Urinary bladder (tissue), 3 donors: ENCODE measurements at regions not wholly inside any gene's neighbourhood (a gene's known extent, or its start where the extent isn't known, plus 50 kb on each side); places are given as distances from the start of the nearest gene placed in this dataset.
"Not testable (repeated sequence)": the region's sequence is repeated elsewhere in the genome, so short reads cannot be mapped to it uniquely, and the experiment has no call there.

ENCODE experiments used
- DNase-seq: peaks from one replicate; pipeline ENCODE4 v3.0.0-alpha.2; 2015; ENCODE audit errors: extremely low spot score
- H3K27ac ChIP-seq: one replicate; pipeline ENCODE4 v1.5.1; 2013; ENCODE audit warnings: low read depth, mild to moderate bottlenecking, moderate library complexity
- H3K36me3 ChIP-seq: one replicate; pipeline ENCODE4 v1.6.1; 2013; ENCODE audit warnings: mild to moderate bottlenecking, moderate library complexity; ENCODE audit not compliant: insufficient read depth
- H3K4me1 ChIP-seq: one replicate; pipeline ENCODE4 v1.6.1; 2013; ENCODE audit warnings: mild to moderate bottlenecking, moderate library complexity; ENCODE audit not compliant: insufficient read depth
- H3K4me3 ChIP-seq: one replicate; pipeline ENCODE4 v1.5.1; 2013; ENCODE audit warnings: low read depth, low read length
- WGBS: extraction: QIAGEN DNeasy Blood & Tissue Kit; methylation state at CpG from one replicate; pipeline ENCODE4 v1.1.7; 2013; 5-methylcytosine and 5-hydroxymethylcytosine counted together
- donor health status: healthy with polysubstance abuse.
- donor health status: healthy.

DNA sequence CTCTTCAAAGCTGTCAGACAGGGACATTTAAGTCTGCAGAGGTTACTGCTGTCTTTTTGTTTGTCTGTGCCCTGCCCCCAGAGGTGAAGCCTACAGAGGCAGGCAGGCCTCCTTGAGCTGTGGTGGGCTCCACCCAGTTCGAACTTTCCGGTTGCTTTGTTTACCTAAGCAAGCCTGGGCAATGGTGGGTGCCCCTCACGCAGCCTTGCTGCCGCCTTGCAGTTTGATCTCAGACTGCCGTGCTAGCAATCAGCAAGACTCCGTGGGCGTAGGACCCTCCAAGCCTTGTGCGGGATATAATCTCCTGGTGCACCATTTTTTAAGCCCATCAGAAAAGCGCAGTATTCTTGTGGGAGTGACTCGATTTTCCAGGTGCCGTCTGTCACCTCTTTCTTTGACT, 235.9 kb upstream of the GRIK2 start:
- not testable (repeated sequence) for H3K27ac ChIP-seq, H3K4me1 ChIP-seq, DNase-seq, H3K36me3 ChIP-seq, H3K4me3 ChIP-seq
- 93% methylated on average over 11 of the region's 11 CpGs for WGBS

DNA sequence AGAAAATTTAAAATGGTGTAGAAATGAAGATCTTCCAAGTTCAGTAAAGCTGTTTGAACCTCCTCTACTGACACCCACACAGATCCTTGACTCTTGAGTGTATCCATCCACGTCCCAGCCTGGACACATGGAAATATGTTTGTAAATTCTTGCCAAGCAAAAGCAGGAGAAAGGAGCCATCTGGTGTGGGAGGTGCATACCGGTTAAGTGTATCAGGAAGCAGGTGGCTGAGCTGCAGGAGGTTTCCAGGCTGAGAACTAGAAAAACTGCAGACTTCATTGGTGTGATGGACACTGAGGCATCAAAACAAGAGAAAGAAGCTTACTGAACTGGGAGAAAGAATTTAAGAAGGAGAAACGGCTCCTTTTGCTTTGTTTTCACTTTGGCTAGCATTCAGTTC, 229.9 kb upstream of the GRIK2 start:
- no peak overlapping the region for H3K4me3 ChIP-seq
- H3K27ac ChIP-seq = no peak overlapping the region
- WGBS = 36% methylated on average over 3 of the region's 3 CpGs
- H3K36me3 ChIP-seq = no peaks in the 10 kb centered on the region
- no peak for DNase-seq
- H3K4me1 ChIP-seq = no peaks in the 10 kb centered on the region

DNA sequence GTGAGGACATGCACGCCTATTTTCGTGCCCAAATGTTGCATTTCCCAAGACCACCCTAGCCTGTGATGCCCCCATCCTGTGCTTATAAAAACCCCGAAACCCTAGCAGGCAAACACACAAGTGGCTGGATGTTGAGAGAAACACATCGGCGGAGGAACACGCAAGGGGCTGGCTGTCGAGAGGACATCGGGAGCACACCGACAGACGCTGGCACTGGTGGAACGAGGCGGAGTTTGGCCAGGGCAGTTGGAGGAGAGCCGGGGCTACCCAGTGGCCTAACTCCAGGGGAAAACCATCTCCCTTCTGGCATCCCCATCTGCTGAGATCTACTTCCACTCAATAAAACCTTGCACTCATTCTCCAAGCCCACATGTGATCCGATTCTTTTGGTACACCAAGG, 225.9 kb upstream of the GRIK2 start:
- H3K4me3 ChIP-seq = no peak overlapping the region
- H3K36me3 ChIP-seq = no peaks in the 10 kb centered on the region
- 95% methylated on average over 14 of the region's 14 CpGs for WGBS
- H3K4me1 ChIP-seq = no peaks in the 10 kb centered on the region
- no peak for DNase-seq
- no peak overlapping the region for H3K27ac ChIP-seq

DNA sequence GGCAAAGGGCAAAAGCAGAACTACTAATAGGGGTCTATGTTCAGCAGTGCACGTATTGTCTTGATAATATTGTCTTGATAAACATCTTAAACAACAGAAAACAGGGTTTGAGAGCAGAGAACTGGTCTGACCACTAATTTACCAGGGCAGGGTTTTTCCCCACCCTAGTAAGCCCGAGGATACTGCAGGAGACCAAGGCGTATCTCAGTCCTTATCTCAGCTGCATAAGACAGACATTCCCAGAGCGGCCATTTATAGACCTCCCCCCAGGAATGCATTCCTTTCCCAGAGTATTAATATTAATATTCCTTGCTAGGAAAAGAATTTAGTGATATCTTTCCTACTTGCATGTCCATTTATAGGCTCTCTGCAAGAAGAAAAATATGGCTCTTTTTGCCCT, 222.5 kb upstream of the GRIK2 start:
- 88% methylated on average over 4 of the region's 4 CpGs for WGBS

GRCh38 chr6:101178748-101179147, 214.8 kb upstream of the GRIK2 start:
- Histone ChIP-seq H3K4me3 (no peak overlapping the region), H3K36me3 (no peaks in the 10 kb centered on the region), H3K27ac (no peak overlapping the region), H3K4me1 (no peaks in the 10 kb centered on the region)
- DNase-seq = no peak

More for the DNA sequence above, 222.5 kb upstream of the GRIK2 start:
- not testable (repeated sequence) for H3K4me1 ChIP-seq, H3K36me3 ChIP-seq, DNase-seq, H3K4me3 ChIP-seq, H3K27ac ChIP-seq

GRCh38 chr6:101181006-101181405, 212.5 kb upstream of the GRIK2 start:
- no peak overlapping the region for H3K4me3 ChIP-seq
- no peaks in the 10 kb centered on the region for H3K4me1 ChIP-seq
- H3K36me3 ChIP-seq = no peaks in the 10 kb centered on the region
- 76% methylated on average over 6 of the region's 6 CpGs for WGBS
- H3K27ac ChIP-seq = no peak overlapping the region
- no peak for DNase-seq

- not testable (repeated sequence) for H3K27ac ChIP-seq, H3K4me3 ChIP-seq, H3K4me1 ChIP-seq, DNase-seq, H3K36me3 ChIP-seq
- 84% methylated on average over 12 of the region's 12 CpGs for WGBS
Measured at GRCh38 chr6:101188285-101188798, 205.2 kb upstream of the GRIK2 start.

GRCh38 chr6:101195588-101195987, 197.9 kb upstream of the GRIK2 start:
- Histone ChIP-seq H3K36me3 (no peaks in the 10 kb centered on the region), H3K4me3 (no peak overlapping the region), H3K4me1 (no peaks in the 10 kb centered on the region), H3K27ac (no peak overlapping the region)
- DNase-seq = no peak

DNA sequence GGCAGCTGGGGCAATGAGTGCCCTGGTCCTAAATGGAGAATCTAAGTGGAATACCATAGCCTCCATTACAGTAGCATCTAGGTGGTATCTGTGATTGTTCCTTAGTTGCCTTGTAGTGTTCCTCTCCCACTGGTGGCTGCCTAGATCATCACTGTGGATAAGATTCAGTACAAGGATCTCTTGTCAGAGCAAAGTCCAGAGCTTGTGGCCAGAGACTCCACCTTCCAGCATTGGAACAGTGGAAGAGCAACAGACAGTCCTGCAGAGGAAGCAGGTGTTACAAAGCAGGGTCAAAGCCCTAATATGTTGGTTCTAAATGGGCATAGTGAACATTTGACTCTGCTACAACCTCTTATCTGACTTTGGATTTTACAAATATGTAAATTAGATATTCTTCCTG, 194.1 kb upstream of the GRIK2 start:
- Histone ChIP-seq H3K36me3 (no peaks in the 10 kb centered on the region), H3K4me3 (no peak overlapping the region), H3K27ac (no peak overlapping the region), H3K4me1 (no peaks in the 10 kb centered on the region)
- DNase-seq = no peak

- Histone ChIP-seq H3K27ac (no peak overlapping the region), H3K36me3 (no peaks in the 10 kb centered on the region), H3K4me3 (no peak overlapping the region), H3K4me1 (no peaks in the 10 kb centered on the region)
- no peak for DNase-seq
Measured at GRCh38 chr6:101202867-101203374, 190.6 kb upstream of the GRIK2 start.

DNA sequence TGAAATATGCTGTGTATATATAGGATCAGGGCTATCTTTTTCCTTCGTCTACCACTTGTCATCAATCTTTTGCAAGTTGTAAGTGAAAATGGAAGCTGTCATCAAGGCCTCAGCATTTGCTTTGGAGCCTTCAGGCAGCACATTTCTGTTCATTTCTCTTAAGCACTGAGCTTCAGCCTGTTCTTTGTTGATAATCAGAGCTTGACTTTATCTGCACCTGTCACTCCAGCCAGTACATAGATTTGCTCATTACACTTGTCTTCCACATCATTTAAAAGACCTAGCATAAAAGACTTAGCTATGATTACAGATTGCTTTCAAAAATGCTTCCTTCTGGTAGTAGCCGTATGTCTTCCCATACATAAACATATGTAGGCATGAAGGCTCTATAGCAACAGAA, 189.8 kb upstream of the GRIK2 start:
- no peak overlapping the region for H3K4me3 ChIP-seq
- H3K36me3 ChIP-seq = no peaks in the 10 kb centered on the region
- 60% methylated on average over 2 of the region's 2 CpGs for WGBS
- no peak overlapping the region for H3K27ac ChIP-seq
- no peak for DNase-seq
- H3K4me1 ChIP-seq = no peaks in the 10 kb centered on the region

DNA sequence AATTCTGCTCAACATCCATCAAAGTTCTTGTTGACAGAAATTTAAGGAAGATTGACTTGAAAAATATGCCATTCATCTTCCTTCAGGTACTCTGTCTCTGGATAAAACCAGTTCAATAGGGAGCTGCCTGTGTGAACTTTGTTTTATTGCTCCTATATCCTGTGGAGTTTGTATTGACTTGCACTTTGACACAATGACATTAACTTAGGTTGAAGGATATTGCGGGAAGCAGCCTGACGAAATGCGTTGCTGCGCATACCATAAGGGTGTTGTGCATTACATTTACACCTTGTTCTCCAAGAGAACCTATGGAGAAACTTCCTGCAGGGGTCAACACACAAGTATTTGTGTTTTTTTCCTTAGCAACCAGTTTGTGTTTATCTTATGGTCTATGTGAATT, 185.4 kb upstream of the GRIK2 start:
- no peaks in the 10 kb centered on the region for H3K36me3 ChIP-seq
- H3K4me1 ChIP-seq = no peaks in the 10 kb centered on the region
- DNase-seq = no peak
- 63% methylated on average over 4 of the region's 4 CpGs for WGBS
- no peak overlapping the region for H3K27ac ChIP-seq
- no peak overlapping the region for H3K4me3 ChIP-seq

- Histone ChIP-seq H3K27ac (no peak overlapping the region), H3K4me1 (no peaks in the 10 kb centered on the region), H3K4me3 (no peak overlapping the region), H3K36me3 (no peaks in the 10 kb centered on the region)
- WGBS = 72% methylated on average over 4 of the region's 4 CpGs
- DNase-seq = no peak
Measured at GRCh38 chr6:101212640-101213039, 180.9 kb upstream of the GRIK2 start.

DNA sequence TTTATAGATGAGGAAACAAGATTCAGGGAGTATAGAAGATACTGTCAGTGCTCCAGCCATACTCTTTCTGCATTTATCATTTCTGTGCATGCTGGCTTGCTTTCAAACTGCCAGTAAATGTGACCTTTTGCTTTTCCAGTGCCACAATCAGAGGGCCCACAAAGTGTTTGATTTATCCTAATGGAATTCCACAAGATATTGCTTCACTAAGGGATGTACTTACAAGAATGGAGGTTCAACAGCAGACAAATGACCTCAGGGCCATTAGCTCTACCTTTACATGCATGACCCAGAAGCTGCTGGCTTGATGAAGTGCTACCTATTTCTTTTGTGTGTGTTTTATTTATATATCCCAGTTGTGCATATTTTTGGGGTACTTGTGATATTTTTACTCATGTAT, 171.5 kb upstream of the GRIK2 start:
- no peak for DNase-seq
- Histone ChIP-seq H3K27ac (no peak overlapping the region), H3K4me3 (no peak overlapping the region), H3K4me1 (no peaks in the 10 kb centered on the region), H3K36me3 (no peaks in the 10 kb centered on the region)

DNA sequence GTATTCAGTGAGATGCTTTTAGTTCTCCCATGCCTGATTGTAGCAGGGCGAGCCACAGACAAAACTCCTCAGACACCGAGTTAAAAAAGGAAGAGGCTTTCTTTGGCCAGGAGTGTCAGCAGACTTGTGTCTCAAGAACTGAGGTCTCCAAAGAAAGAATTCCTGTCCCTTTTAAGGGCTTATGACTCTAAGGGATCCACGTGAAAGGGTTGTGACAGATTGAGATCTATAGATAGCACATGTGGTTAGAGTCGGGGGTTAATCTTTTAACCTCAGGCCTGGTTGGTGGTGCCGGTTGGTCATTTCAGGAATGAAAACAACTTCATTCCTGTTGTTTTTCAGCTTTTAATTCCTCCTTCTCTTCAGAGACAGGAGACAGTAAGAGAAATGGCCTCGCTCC, 168.8 kb upstream of the GRIK2 start:
- no peak overlapping the region for H3K4me3 ChIP-seq
- no peaks in the 10 kb centered on the region for H3K4me1 ChIP-seq
- WGBS = 88% methylated on average over 6 of the region's 6 CpGs
- no peak for DNase-seq
- no peaks in the 10 kb centered on the region for H3K36me3 ChIP-seq
- no peak overlapping the region for H3K27ac ChIP-seq
